ENCODE measurements at regions not wholly inside any gene's neighbourhood (a gene's known extent, or its start where the extent isn't known, plus 50 kb on each side); places are given as distances from the start of the nearest gene placed in this dataset.
A peak's percentile ranks its signal among the peaks of the same experiment; 100 is the strongest.
"Not testable (repeated sequence)": the region's sequence is repeated elsewhere in the genome, so short reads cannot be mapped to it uniquely, and the experiment has no call there.

- FAIRE-seq (no peak), DNase-seq (ENCODE audit: insufficient read length, low spot score) (no peak)
Measured at GRCh38 chr12:75742961-75743360, 231.6 kb upstream of the KRR1 start.

GRCh38 chr12:75742048-75742447 lies 230.6 kb upstream of the KRR1 start:
- FAIRE-seq (no peak), DNase-seq (ENCODE audit: insufficient read length, low spot score) (no peak)

GRCh38 chr12:75739912-75740311 lies 228.5 kb upstream of the KRR1 start:
- DNase-seq (ENCODE audit: insufficient read length, low spot score): no peak
- no peak for FAIRE-seq

- DNase-seq (ENCODE audit: insufficient read length, low spot score); FAIRE-seq: not testable (repeated sequence)
Measured at GRCh38 chr12:75739098-75739497, 227.7 kb upstream of the KRR1 start.

GRCh38 chr12:75738486-75738885 lies 227.1 kb upstream of the KRR1 start:
- DNase-seq (ENCODE audit: insufficient read length, low spot score): no peak
- FAIRE-seq: no peak

- FAIRE-seq (no peak), DNase-seq (ENCODE audit: insufficient read length, low spot score) (no peak)
Measured at GRCh38 chr12:75735853-75736252, 224.4 kb upstream of the KRR1 start.

GRCh38 chr12:75728826-75729225 lies 217.4 kb upstream of the KRR1 start:
- FAIRE-seq (no peak), DNase-seq (ENCODE audit: insufficient read length, low spot score) (no peak)

- DNase-seq (ENCODE audit: insufficient read length, low spot score): no peak
Measured at GRCh38 chr12:75727577-75727976, 216.2 kb upstream of the KRR1 start.

GRCh38 chr12:75725521-75726111 lies 214.2 kb upstream of the KRR1 start:
- FAIRE-seq (no peak), DNase-seq (ENCODE audit: insufficient read length, low spot score) (peak; percentile 41)

More at GRCh38 chr12:75727577-75727976, 216.2 kb upstream of the KRR1 start:
- FAIRE-seq: no peak

GRCh38 chr12:75724928-75725312 lies 213.5 kb upstream of the KRR1 start:
- peak; percentile 44 for DNase-seq (ENCODE audit: insufficient read length, low spot score)
- peak; percentile 52 for FAIRE-seq

- DNase-seq (ENCODE audit: insufficient read length, low spot score): no peak
- FAIRE-seq: no peak
Measured at GRCh38 chr12:75724307-75724927, 213.0 kb upstream of the KRR1 start.

GRCh38 chr12:75722714-75723200 lies 211.3 kb upstream of the KRR1 start:
- peak; percentile 56 for DNase-seq (ENCODE audit: insufficient read length, low spot score)
- FAIRE-seq: no peak

- DNase-seq (ENCODE audit: insufficient read length, low spot score) (no peak), FAIRE-seq (no peak)
Measured at GRCh38 chr12:75721796-75722195, 210.4 kb upstream of the KRR1 start.

- FAIRE-seq: no peak
- DNase-seq (ENCODE audit: insufficient read length, low spot score): no peak
Measured at GRCh38 chr12:75720812-75721641, 209.6 kb upstream of the KRR1 start.

- FAIRE-seq: no peak
- DNase-seq (ENCODE audit: insufficient read length, low spot score): no peak
Measured at GRCh38 chr12:75717902-75718301, 206.5 kb upstream of the KRR1 start.

GRCh38 chr12:75716291-75717025 lies 205.0 kb upstream of the KRR1 start:
- FAIRE-seq (no peak), DNase-seq (ENCODE audit: insufficient read length, low spot score) (no peak)

GRCh38 chr12:75715682-75716081 lies 204.3 kb upstream of the KRR1 start:
- DNase-seq (ENCODE audit: insufficient read length, low spot score) (no peak), FAIRE-seq (no peak)

GRCh38 chr12:75715323-75715644 lies 203.9 kb upstream of the KRR1 start:
- DNase-seq (ENCODE audit: insufficient read length, low spot score) (no peak), FAIRE-seq (no peak)

- FAIRE-seq (no peak), DNase-seq (ENCODE audit: insufficient read length, low spot score) (no peak)
Measured at GRCh38 chr12:75714462-75715322, 203.3 kb upstream of the KRR1 start.

GRCh38 chr12:75713434-75713833 lies 202.0 kb upstream of the KRR1 start:
- DNase-seq (ENCODE audit: insufficient read length, low spot score) (no peak), FAIRE-seq (no peak)

Measured in HTR-8/SVneo (cell line).